ENCODE measurements at regions not wholly inside any gene's neighbourhood (a gene's known extent, or its start where the extent isn't known, plus 50 kb on each side); places are given as distances from the start of the nearest gene placed in this dataset.

DNA sequence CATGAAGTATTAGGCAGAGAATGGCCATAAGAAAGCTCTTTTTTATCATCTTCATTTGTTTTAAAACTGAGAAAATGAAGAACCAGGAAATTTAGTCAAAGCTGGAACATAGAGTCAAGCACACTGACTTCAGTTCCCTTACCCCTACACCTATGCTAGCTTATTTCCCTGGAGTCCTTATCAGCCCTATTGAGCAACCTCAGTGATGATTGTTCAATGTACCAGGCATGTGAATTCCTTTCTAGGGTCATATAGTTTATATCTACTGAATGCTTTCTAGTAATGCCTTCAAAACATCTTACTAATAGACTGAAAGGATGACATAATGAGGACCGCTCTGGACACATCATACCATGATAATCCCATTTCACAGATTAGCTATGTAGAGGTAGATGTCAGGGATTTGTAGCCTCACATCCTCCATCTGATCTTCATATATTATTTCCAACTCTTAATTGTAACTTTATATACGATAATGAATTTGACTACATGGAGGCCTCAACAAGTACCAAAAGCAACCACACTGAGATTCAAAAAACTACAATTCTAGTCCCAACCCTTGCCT is 460.4 kb upstream of the DYNLRB2 start:
- TF ChIP-seq EZH2 (IDR thresholded peaks at IDR 0.05; ENCODE audit: borderline replicate concordance, insufficient read depth, low read depth, low read length, poor library complexity, severe bottlenecking), result no peak
- TF ChIP-seq, protein P1, sequence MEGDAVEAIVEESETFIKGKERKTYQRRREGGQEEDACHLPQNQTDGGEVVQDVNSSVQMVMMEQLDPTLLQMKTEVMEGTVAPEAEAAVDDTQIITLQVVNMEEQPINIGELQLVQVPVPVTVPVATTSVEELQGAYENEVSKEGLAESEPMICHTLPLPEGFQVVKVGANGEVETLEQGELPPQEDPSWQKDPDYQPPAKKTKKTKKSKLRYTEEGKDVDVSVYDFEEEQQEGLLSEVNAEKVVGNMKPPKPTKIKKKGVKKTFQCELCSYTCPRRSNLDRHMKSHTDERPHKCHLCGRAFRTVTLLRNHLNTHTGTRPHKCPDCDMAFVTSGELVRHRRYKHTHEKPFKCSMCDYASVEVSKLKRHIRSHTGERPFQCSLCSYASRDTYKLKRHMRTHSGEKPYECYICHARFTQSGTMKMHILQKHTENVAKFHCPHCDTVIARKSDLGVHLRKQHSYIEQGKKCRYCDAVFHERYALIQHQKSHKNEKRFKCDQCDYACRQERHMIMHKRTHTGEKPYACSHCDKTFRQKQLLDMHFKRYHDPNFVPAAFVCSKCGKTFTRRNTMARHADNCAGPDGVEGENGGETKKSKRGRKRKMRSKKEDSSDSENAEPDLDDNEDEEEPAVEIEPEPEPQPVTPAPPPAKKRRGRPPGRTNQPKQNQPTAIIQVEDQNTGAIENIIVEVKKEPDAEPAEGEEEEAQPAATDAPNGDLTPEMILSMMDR (IDR thresholded peaks at IDR 0.05), result no peak
